BJ (cell line): ENCODE measurements at regions not wholly inside any gene's neighbourhood (a gene's known extent, or its start where the extent isn't known, plus 50 kb on each side); places are given as distances from the start of the nearest gene placed in this dataset.

Source experiments
- CTCF ChIA-PET: fragments of 350-600 bp; formaldehyde crosslinking; extraction: SDS; loops from one replicate; lab custom pipeline; 2021; ENCODE audit warnings: antibody characterized with exemption, inconsistent platforms; lab: Yijun Ruan, JAX
- POLR2A ChIA-PET: fragments of 300-600 bp; sonication (Branson Sonifier 250); formaldehyde crosslinking; extraction: SDS; loops from one replicate; lab custom pipeline; 2021; ENCODE audit warnings: antibody characterized with exemption; lab: Charles Lee
- DNase-seq: peaks from one replicate; pipeline ENCODE4 v3.0.0-alpha.2; 2011; ENCODE audit warnings: low read depth
- H3K27me3 ChIP-seq: 2 replicates; pipeline ENCODE4 v1.6.0; 2011; ENCODE audit warnings: low read length; ENCODE audit not compliant: control insufficient read depth, insufficient read depth
- H3K36me3 ChIP-seq: 2 replicates; pipeline ENCODE4 v1.5.1; 2011; ENCODE audit warnings: low read length; ENCODE audit not compliant: control insufficient read depth, insufficient read depth
- H3K4me3 ChIP-seq: 2 replicates; pipeline ENCODE4 v1.5.1; 2011; ENCODE audit warnings: low read depth, mild to moderate bottlenecking, control low read depth, low read length
- TF ChIP-seq, protein P1 (sequence below): IDR thresholded peaks from 2 replicates; pipeline ENCODE4 v1.5.1; 2011; ENCODE audit warnings: low read depth, mild to moderate bottlenecking, control low read depth, inconsistent platforms, low read length, moderate library complexity; ENCODE audit not compliant: insufficient read depth

DNA sequence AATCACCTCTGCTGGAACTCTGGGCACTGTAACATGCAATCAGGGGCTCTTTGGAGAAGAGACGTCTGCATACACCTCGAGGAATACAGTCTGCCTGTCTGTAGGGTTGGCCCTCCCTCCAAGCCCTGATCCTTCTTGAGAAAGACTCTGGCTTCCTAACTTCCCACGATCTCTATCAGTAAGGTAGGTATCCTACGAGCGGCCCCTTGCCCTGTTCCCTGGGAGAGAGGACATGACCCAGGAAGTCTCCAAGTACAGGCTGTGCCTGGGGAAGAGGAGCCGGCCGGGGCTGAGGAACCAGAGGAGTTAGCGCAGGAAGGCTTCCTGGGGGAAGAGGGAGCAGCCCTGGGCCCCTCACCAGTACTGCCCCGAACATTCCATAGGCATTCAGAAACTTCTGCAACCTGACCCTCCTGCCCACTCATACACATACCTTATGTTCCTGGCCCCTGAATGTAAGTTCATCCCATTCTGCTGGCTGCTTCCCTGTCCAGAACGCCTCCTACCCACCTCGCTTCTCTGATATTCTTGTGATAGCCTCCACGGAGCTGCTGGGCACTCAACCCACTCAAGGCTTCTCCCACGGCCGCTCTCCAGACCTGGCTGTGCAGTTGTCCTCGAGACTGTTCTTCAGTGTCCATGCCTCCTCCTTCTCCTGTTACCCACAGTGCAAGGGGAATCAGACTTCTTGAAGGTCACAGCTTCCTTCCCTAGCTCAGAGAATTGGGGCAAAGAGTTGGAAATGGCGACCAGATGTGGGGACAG lies 116.1 kb downstream of the CYP26B1 start:
- DNase-seq = no peak
- TF ChIP-seq, protein P1, sequence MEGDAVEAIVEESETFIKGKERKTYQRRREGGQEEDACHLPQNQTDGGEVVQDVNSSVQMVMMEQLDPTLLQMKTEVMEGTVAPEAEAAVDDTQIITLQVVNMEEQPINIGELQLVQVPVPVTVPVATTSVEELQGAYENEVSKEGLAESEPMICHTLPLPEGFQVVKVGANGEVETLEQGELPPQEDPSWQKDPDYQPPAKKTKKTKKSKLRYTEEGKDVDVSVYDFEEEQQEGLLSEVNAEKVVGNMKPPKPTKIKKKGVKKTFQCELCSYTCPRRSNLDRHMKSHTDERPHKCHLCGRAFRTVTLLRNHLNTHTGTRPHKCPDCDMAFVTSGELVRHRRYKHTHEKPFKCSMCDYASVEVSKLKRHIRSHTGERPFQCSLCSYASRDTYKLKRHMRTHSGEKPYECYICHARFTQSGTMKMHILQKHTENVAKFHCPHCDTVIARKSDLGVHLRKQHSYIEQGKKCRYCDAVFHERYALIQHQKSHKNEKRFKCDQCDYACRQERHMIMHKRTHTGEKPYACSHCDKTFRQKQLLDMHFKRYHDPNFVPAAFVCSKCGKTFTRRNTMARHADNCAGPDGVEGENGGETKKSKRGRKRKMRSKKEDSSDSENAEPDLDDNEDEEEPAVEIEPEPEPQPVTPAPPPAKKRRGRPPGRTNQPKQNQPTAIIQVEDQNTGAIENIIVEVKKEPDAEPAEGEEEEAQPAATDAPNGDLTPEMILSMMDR = no peak
- POLR2A ChIA-PET = no interaction called here
- Histone ChIP-seq H3K27me3 (peaks cover 4% of the 10 kb centered on the region), H3K36me3 (no peaks in the 10 kb centered on the region), H3K4me3 (no peak overlapping the region)
- CTCF ChIA-PET = no interaction called here

DNA sequence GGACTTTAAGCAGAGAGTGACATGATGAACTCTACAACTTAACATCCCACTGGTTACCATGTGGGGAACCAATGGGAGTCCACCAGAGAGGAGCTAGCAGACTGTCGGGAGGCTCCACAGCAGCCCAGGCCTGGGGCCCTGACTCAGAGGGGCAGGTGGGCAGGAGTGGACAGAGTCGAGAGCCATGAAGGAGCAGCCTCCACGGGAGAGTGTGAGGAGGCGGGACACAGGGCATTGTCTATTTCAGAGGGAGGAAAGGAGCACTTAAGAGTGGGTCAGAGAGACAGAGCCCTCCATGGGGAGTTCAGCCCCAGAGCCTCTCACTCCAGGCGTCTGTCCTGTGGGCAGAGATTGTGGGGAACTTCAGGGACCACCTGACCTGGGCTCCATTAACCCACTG lies 118.7 kb downstream of the CYP26B1 start:
- peaks cover 4% of the 10 kb centered on the region for H3K27me3 ChIP-seq
- H3K36me3 ChIP-seq = no peaks in the 10 kb centered on the region
- DNase-seq = no peak
- ChIA-PET CTCF (no interaction called here), POLR2A (no interaction called here)
- TF ChIP-seq, protein P1 = no peak
- no peak overlapping the region for H3K4me3 ChIP-seq

DNA sequence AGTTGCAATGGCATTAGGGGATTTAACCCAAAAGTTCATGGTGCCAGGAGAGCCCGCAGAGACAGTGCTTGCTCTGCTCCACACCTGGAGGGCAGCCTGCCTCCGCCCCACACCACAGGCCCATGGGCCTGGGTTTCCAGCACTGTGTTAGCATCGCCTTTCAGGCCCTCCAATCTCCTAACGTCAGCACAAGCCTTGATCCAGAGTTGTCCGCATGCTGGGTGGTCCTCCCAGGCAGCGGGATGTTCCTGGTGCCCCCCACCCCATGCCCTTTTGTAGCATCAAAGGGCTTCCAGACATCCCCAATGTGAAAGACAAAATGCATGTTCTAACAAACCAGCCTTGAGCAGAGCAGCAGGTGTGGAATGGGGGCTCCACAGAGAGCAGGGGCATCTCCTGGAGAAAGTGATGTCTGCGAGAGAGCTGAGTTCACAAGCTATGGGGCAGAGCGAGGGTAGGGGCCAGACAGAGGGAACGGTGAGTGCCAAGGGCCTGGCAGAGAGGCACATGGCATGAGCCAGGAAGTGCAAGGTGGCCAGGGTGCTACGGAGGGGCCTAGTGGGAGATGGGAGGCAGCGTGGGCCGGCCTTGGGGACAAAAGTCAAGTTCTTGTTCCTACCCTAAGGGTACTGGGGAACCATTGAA lies 119.2 kb downstream of the CYP26B1 start:
- H3K4me3 ChIP-seq = no peak overlapping the region
- TF ChIP-seq, protein P1 = no peak
- no peaks in the 10 kb centered on the region for H3K36me3 ChIP-seq
- ChIA-PET CTCF (no interaction called here), POLR2A (no interaction called here)
- peaks cover 4% of the 10 kb centered on the region for H3K27me3 ChIP-seq
- DNase-seq = no peak

DNA sequence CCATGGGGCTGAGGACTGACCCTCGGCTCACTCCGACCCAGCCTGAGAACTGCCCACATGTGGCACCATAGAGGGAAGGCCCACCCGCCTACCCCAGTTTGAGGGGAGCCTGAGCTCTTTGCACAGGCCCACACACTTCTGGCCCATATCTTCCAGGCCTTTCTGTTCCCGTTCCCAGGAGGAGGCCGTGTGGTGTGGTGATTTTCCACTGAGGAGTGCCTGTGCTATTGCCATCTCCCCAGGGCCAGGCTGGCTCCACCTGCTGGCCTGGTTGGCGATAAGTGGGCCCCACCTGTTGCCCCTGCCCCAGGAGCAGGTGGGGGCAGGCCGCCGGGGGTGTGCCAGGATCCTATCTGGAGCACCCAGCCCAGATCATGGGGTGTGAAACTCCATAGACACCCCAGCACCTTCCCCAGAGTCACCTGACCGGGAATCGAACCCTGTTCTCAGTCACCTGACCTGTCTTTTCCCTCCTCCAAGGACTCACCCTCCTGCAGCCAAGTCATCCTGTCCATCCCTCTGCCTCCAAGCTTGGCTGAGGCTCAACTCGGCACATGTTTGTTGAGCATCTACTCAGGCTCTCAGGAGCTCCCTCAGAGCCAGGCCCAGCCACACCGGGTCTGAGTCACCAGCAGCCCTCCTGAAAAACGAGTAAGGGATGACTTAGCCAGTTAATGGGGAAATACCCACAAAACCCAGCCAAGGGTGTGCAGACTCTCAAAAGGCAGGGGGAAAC lies 120.1 kb downstream of the CYP26B1 start:
- TF ChIP-seq, protein P1 = no peak
- no peaks in the 10 kb centered on the region for H3K36me3 ChIP-seq
- H3K27me3 ChIP-seq = peaks cover 2% of the 10 kb centered on the region
- POLR2A ChIA-PET = no interaction called here
- CTCF ChIA-PET = no interaction called here
- no peak for DNase-seq
- H3K4me3 ChIP-seq = no peak overlapping the region

DNA sequence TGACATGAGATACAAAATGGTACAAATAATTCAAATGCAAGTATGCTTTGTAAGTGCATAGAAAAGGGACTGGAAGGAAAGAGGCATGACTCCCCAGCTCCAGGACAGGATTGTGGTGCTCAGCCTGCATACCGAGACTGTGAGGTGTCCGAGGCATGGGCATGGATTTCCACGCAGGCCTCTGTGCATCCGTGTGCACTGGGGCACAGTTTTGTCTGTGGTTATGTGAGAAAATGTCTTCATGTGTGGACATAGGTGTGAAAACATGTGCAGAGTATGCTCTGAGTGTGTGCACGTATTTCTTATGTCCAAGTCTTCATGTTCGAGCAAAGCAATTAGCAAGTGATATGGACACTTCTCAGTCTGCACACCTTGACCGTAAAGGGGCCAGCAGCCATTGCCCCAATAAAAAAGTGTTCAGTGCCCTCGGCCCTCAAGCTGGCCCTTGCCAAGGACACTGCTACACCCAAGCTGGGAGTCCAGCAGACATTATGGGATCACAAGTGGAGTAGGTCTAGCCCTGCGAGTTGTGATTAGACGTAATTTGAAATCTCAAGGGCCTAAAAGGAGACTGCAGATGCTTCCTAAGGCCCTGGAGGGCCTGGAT lies 120.7 kb downstream of the CYP26B1 start:
- H3K4me3 ChIP-seq = no peak overlapping the region
- DNase-seq = no peak
- H3K36me3 ChIP-seq = no peaks in the 10 kb centered on the region
- ChIA-PET POLR2A (no interaction called here), CTCF (no interaction called here)
- TF ChIP-seq, protein P1 = no peak
- H3K27me3 ChIP-seq = peaks cover under 1% of the 10 kb centered on the region
